GM18861 (cell line): ENCODE measurements at regions not wholly inside any gene's neighbourhood (a gene's known extent, or its start where the extent isn't known, plus 50 kb on each side); places are given as distances from the start of the nearest gene placed in this dataset.
"Not testable (repeated sequence)": the region's sequence is repeated elsewhere in the genome, so short reads cannot be mapped to it uniquely, and the experiment has no call there.

Experiments
- ATAC-seq: cut with Tn5 transposase; IDR thresholded peaks from one replicate; pipeline ENCODE4 v1.9.1; 2021; ENCODE audit not compliant: unreplicated experiment

DNA sequence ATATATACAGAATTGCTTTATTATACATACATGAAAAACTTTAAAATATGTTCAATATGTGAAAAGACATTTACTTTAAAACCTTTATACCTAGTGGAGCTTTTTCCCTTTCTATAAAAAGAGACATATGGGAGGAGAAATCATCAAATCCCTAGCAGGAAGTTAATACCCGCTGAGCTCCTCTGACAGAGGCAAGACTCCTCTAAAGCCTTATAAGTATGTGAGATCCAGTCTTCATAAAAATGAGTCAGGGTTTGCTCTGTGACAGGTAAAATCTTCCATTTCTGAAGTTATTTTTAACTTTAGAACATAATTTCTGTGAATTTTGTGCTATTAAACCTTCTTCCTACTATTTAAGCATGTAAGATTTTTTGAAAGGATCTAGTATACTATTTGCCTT lies 634.4 kb upstream of the AADAT start:
- no peak for ATAC-seq

DNA sequence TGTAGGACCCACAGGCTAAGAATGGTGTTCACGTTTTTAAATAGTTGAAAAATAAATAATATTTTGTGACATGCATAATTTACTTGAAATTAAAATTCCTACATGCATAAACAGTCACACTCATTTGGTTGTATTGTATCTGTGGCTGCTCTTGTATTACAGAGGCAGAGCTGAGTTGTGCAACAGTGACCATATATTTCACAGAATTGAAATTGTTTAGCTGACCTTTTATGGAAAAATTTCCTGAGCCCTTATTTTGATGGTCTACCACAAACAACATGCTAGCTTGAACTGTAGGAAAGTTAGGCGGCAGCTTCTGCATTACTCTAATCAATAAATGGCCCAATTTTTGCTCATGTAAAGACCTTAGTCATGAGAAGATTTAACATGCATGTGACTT lies 633.4 kb upstream of the AADAT start:
- ATAC-seq, result no peak

DNA sequence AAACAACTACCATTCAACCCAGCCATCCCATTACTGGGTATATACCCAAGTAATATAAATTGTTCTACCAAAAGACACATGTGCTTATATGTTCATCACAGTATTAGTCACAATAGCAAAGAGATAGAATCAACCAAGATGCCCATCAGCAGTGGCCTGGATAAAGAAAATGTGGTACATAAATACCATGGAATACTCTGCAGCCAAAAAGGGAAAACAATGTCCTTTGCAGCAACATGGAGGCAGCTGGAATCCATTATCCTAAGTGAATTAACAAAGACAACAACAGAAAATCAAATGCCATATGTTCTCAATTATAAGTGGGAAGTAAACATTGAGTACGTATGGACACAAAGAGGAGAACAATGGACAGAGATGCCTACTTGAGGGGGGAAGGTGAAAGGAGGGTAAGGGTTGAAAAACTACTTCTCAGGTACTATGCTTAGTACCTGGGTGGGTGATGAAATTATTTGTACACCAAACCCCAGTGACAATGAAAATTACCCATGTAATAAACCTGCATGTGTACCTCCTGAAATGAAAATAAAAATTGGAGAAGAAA lies 632.1 kb upstream of the AADAT start:
- ATAC-seq, result no peak

DNA sequence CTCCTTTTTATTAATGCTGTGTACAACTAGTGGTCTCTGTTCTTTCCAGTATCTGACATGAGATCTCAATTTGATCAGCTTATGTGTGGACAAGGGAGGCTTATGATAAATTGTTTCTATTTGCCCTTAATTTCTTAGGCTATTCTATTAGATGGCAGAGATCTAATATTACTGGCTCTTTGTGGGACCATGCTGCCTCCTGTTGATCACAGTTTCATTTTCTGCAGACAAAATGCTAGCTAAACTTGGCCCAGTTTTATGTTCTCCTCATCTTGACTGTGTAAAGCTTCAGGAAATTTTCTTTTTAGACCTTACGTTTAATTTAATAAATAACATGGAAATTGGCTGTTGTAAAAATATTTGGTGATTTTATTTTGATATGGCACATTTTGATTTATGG lies 627.1 kb upstream of the AADAT start:
- no peak for ATAC-seq

DNA sequence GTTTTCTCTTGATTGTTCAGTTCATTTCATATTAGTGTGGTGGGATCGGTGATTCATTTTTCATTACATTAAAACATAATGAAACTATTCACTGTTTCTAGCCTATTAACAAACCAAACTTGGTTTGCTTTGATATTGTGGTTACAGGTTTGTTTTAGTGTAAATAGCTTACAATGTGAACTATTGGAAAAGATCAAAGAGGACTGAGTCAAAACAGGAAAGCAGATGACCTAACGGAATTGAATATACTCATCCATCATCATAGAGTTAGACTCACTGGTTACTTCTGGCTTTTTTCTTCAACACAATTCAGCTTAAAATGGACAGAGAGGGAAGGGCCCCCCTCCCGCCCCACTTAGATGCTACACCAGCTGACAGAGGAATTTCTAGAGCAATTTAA lies 616.2 kb upstream of the AADAT start:
- no peak for ATAC-seq

DNA sequence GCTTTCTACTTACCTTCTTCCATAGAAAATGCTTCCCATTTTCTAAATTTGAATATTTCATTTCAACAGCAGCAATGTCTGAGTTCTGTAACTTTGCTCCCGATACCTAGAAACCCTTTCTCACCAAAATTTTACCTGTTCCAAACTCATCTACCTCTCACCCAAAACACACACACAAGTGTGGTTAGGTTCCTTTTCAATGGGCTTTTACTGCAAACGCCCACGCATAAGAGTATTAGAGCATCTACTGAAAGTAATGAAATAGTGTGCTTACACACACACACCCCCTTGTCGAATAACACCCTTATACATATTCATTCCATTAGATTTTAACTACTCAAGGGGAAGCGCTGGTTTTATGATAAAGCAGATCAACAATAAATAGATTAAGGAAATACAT lies 610.3 kb upstream of the AADAT start:
- no peak for ATAC-seq

DNA sequence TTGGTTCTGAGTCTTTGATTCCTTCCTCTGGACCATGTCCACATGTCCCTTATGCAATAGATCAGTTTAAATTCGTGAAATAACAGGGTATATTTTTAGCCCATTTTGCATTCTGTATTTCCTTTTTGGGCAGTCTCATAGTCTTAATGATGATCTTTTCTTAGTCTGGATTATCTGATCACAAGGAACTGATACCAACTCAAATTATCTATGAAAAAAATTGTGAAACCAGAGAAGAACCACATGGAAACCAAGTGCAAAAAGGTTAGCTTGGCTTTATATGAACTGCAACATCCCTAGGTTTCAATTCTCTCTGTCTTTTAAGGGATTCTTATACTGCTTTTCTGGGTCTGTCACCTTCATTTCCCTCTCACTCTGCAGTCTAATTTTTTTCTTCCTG lies 608.6 kb upstream of the AADAT start:
- ATAC-seq, result peak; percentile 49

DNA sequence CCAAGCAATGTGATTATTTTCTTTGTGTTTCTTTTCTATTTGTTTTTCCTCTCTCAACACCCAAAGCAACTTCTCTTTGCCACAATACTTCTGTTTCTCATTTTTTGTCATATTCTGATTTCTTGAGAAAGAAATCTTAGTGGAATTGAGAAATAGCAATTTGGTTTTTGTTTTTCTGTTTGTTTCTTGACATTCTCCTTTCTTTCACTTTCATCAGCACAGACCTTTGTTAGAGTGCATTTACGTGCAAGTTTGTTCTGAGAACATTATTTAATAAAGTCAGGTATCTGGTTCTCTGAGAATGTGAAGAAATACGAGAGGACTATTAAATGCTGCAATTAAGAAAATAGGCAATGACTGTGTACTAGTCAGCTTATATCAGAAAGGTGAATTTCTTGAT lies 608.1 kb upstream of the AADAT start:
- no peak for ATAC-seq

DNA sequence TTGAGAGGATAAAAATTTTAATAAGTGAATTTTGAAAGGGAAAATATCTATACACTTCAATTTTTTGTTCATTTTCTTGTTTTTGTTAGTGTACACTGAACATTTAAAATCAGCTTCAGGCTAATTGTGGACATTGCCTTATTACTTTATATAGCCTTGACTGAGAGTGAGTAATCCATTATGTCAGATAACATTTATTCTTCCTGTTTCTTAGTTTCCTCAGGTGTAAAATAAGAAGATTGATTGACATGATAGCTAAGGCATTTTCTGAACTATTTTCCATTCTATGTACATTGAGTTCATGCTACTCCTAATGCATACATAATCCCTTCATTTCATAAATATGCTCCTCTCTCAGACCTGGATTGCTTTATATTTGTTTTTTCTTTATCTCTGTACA lies 607.3 kb upstream of the AADAT start:
- no peak for ATAC-seq

DNA sequence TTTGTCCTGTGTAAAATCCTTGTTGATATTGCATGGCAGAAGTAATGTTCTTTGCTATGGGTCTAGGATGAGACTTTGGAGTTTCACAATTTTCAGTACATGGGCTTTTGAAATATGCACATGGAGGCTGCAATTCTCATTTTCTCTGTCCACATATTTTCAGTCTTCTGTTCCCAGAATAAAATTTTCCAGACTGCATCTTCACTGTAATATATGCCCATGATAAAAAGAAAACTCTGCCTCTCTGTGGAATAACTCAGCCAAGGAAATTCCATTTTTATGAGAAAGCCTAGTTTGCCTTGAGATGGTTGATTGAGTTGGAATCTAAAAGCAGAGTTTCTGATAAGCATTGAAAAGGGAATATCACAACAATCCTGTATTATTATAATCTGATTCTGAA lies 601.4 kb upstream of the AADAT start:
- no peak for ATAC-seq

DNA sequence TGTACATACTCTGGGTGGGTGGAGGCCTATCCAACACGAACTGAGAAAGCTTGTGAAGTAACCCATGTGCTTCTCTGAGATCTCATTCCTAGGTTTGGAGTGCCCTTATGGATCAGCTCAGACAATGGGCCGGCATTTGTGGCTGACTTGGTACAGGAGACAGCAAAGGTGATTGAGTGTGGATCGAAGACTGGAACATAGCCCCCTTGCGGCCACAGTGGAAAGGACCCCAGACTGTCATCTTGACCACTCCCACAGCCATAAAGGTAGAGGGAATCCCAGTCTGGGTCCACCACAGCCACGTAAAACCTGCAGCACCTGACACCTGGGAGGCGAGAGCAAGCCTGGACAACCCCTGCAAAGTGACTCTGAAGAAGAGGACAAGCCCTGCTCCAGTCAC lies 598.0 kb upstream of the AADAT start:
- ATAC-seq, result no peak

DNA sequence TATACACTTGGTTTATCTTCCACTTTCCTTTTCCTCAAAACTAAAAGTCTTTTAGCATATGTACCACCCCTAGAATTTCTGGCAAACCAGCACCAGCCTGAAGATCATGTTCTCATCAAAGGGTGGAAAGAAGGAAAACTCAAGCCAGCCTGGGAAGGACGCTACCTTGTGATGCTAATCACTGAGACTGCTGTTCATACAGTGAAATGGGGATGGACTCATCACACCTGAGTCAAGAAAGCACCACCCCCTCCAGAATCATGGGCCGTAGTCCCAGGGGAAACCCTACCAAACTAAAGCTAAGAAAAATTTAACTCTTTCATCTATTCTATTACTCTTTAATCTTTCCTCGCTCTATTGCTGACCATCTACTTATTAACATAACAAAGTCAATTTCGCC lies 595.9 kb upstream of the AADAT start:
- not testable (repeated sequence) for ATAC-seq

DNA sequence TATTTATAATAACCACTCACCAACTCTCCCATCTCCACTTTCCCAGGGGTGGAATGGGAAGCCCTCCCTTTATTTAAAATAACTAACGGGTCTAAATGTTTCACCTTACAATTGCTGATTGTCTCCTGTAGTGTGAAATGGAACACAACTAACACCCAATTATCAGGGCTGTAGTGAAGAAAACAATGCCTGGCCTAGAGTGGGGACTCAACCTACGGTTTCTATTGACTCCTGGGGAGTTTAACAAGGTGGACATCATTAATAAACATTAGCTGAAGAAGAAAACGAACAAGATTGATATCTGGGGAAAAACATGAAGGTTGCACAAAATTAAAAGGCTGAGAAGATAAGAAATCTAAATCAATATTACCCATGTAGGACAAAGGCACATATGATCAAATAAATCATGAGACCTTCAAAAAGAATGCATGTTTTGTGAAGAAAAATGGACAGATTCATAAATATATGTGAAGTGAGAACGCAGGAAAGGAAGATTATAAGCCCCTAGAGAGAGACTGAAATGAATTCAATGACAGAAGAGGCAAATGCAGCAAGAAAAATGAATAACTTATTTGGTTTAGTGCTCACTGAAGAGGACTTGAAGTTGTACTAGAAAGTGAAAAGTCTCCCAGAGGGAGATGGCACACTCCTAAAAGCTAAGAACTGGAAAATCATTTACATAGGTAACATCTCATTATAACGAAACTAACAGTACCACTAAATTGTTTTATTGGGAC lies 593.0 kb upstream of the AADAT start:
- no peak for ATAC-seq

DNA sequence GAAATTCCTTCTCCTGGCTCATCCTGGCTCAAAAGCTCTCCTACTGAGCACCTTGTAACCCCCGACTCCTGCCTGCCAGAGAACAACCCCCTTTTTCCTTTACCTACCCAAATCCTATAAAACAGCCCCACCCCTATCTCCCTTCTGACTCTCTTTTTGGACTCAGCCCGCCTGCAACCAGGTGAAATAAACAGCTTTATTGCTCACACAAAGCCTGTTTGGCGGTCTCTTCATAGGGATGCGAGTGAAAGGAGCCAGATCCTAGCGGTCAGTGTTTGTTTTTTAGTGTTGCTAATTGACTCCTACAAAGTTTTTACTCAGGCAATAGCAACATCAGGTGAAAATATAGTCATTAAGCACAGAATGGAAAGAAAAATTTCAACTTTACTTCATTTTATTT lies 592.3 kb upstream of the AADAT start:
- not testable (repeated sequence) for ATAC-seq

DNA sequence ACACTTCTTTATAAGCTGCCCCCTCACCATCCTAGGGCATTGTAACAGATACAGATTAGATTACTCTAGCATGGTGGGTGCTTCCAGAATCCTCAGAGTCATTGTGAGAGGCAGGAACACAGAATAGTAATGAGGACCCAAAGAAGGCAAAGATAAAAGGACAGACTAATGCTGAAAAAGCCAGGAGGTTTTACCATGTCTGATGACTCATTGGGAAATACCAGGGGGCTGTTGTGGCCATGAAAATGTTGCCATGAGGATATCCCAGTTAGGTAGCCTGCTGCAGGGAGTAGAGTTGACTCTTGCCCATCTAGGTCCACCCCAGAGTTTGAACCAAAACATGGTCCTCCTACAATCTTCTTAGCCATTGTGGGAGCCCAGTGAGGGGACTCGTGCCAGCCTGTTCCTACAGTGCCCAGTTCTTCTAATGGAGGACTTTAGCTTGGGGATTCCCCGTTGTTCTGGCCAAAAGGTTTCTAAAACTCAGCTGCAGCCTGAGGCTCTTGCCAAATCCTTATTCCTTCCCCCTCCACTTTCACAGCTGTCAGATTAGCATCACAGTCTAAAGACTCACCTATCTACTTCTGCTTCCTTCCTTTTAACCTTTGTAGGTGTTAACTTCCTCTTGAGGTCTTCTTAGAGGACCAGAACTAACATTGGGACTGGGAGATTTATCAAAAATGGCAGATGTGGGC lies 586.0 kb upstream of the AADAT start:
- no peak for ATAC-seq

DNA sequence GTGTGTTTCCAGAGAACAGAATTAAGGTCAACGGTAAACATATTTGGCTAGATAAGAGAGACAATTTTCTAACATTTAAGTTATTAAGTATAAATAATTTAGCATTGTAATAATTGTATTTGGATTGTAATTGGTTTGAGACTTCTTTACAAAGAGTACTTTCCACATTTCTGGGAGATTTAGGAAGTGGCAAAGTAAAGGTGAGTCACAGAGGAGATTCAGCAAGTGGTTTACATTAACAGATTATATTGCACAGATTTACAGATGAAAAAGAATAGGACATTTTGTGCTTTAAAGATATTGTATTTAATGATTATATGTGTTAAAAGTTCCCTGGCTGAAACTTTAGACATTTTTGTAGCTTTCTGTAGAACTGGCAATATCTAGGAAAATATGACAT lies 584.4 kb upstream of the AADAT start:
- no peak for ATAC-seq

DNA sequence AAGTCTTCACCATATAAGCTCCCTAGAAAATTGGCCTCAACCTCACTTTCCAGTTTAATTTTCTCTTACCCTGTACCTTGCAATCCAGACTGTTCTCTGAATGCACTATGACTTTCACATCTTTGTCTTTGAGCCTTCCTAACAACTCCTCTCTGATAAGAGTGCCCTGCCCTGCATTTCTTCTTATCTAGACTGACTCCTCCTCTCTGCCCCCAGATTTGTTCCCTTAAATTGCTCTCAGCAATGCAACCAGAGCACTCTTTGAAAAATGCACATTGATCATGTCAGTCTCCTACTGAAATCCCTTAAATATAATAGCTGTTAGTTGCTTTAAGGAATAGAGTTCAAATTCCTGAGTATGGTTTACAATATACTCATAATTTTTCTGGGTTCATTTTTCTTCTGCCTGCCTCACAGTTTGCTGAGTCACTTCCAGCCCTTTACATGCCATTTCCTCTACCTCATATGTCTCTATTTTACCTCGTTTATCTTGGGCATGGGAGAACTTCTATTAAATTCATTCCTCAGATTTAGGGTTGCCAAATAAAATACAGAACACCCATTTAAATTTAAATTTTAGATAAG lies 582.7 kb upstream of the AADAT start:
- no peak for ATAC-seq

DNA sequence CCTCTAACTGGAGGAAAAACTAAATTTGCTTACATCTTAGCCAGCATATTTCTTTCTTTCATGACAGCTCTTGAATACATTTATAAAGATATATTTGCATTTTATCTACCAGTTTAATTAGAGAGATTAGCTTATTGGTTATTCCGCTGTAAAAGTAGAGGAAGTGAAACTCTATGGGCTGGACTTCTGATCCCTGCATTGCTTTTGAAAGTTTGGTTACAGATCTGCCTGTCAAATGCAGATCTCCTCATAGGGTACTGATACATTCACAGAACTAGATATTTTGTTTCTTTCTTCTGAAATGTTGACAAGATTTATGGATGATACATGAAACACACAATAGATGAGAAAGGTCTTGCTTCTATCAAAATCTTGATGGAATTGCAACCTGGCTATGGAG lies 581.4 kb upstream of the AADAT start:
- no peak for ATAC-seq

DNA sequence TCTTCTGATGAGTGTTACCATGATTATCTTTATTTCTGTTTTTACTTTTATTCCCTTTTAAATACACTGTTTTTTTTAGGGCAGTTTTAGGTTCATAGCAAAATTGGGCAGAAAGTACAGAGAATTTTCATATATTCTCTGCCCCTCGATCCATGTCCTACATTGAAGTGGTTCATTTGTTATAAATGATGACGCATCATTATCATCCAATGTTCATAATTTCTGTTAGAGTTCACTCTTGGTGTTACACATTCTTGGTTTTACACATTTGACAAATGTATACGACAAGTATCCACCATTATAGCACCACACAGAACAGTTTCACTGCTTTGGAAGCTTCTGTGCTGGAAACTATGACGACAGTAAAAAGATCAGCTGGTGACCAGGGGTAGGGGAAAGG lies 578.1 kb upstream of the AADAT start:
- no peak for ATAC-seq

DNA sequence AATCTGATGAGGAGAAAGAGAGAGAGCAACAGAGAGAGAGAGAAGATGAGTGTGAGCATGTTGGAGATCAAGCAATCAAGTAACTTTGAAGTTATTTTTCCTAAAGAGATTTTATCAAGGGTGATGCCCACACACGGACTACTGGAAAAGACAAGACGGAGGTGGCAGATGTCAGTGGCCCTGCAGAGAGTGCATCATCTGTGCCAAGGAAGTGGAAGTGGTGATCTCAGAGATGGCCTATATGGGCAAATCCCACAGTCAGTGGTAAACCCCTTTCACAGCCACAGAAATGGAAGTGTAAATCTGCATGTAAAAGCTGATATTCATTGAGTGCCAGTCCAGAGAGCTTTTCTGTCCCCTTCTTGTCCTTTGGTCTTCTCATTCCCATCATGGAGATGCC lies 577.2 kb upstream of the AADAT start:
- no peak for ATAC-seq

DNA sequence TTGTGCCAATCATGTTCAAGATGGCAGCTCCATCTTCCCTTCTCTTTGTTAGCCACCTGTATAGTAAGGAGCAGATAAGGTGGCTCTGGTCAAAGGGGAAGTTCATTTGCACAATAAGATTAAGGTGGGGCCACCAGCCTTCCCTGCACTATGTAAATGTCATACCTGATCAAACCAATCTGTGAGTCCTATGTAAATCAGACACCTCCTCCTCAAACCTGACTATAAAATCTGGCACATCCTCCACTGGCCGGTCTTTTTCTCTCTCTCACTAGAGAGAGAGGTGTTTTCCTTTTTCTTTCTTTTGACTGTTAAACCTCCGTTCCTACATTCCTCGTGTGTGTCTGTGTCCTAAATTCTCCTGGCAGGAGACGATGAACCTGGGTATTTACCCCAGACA lies 572.5 kb upstream of the AADAT start:
- ATAC-seq, result no peak

DNA sequence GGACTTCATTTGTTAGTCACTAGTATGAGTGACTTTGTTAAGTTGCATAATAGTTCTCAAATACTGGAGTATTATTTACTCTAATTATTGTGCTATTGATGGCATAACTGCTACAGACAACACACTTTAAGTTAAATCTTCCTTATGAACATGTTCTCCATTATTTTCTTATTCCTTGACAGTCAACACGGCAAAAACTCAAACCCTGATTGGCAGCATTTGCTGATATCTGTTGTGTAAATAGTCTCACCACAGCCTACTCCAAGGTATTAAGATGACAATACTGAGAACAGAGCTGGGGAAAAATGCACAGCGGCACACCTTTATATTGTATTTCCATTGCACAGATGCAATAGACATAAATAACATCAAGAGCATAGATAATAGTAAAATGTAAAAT lies 568.0 kb upstream of the AADAT start:
- ATAC-seq, result no peak
